ENCODE measurements at regions not wholly inside any gene's neighbourhood (a gene's known extent, or its start where the extent isn't known, plus 50 kb on each side); places are given as distances from the start of the nearest gene placed in this dataset.

DNA sequence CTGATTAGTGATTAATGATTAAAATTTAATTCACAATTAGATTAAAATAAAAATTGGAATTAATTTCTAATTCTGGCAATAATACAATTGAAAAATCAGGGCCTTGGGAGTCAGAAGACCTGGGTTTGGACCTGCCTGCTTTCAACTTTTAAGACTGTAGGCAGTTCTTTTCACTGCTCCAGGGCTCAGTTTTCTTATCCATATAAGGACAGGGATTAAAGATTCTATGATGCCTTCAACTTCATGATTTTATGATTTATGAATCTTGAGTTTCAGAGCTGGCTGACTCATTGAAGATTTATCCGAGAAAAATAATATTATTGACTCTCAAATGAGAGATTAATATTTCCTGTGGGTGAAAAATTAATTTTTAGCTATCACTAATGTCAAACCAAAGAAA lies 208.6 kb upstream of the ANKH start:
- DNase-seq, result no peak

DNA sequence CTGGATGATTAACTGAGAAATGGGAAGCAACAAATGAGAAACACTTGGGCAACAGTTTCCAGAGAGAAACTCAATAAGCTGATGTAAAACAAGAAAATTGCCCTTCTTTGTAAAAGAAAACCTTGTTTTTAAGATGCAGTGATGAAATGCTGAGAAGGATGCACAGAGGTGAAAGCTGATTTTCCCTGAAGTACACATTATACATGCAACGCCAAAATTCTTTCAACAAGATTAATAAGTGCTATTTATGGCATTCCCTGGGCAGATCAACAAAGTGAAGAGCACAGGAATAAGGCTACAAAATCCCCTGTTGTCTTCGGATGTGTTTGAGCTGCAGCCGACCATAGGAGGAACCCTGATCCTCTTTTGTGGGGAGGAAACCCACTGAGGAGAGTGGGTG lies 208.0 kb upstream of the ANKH start:
- DNase-seq, result no peak

DNA sequence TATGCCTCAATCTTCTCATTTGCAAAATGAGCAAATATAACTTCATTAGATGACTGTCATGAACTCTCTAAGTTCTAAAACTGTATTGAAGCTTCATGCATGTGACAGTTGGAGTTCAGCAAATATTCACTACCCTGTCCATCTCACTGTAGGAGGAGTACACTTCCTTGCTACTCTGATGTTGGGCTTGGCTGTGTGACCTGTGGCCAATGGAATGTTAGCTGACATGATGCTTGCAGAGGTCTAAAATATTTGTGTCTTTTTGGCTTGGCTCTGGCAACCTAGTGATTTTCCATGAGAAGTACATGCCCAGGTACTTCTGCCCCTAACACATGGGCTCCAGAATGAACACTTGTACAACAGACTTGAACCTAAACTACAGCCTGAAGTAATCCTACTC lies 203.1 kb upstream of the ANKH start:
- DNase-seq, result no peak

DNA sequence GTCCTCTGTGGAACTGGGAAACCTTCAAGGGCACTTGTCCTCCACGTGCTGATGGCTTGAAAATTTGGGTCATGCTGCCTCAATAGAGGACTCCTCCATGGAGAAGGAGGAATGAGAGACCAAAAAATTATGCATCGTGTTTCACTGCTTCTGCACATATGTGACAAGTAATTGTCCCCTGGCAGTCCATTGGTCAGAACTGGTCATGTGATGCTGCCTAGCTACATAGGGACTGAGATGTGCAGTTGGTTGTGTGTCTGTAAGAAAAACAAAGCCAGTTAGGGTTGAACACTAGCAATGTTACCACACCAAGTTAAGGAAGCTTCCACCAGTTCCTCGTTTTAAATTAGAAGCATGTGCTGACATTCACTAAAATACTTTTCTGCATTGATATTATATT lies 201.9 kb upstream of the ANKH start:
- no peak for DNase-seq

DNA sequence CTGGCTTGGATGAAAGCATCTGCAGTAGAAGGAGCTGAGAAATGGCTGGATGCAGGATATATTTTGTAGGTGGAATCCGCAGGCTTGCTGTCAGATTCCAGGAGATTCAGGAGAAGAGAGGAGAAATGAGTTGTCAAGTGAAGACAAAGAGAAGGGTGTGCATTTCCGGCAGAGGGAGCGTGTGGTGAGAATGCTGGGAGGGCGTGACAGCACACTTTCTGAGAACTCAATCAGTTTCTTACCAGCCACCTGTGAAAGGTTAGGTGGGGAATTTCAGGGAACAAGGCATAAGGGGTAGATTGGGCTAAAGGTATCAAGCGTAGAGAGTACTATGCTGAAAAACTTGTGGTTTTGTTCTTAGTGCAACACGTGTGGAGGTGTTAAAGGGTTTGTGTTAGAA lies 199.3 kb upstream of the ANKH start:
- no peak for DNase-seq

DNA sequence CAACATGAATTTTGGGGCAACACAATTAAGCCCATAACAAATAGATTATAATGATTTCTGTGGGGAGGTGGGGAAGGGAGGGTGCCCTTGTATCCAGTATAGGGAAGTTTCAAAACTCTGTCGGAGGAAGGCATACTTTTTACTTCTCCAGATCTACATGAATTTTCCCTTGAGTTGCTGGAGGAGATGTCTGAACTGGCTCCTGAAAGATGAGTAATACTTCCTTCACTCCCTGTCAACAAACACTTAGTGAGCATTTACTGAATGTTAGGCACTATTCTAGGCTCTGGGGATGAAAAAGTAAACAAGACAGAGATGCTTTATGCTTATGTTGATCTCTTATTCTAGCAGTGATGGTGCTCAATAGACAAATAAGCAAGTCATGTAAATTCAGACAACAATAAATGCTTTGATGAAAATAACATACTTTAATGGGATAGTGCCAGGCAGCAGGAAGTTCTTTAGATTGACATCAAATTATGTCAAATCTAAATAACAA lies 197.9 kb upstream of the ANKH start:
- no peak for DNase-seq

DNA sequence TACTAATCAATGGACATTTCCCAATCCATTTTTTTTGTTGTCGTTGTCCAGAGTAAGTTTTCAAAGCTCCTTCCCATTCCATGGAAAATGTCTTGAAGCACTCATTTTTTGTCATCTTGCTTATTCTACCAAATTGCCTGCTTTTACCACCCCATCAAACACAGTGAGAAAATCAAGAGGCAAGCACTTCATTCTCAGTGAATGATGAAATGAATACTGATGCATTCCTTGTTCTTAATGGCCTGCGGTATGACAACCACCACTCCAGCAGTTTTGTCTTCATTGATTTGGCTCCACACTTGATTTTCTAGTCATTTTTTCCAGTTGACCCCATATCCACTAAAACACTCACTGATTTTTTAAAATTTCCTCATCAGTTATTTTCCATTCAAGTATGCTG lies 193.5 kb upstream of the ANKH start:
- no peak for DNase-seq

DNA sequence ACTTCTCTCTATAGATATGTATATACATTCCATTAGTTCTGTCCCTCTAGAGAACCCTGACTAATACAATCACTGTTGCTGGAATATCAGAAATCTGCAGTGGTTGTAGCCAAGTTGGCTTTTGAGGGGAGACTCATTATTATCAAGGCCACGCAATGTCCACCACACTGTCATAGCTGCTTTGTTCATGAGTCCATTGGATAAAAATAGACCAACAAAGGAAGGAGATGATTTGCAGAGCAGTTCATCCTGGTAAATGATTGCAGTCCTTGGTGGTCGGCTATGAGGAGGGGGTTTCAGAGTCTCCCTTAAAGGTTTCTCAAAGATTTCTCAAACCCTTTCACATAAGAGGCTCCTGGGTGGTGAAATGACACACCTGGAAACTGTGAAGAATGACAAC lies 192.8 kb upstream of the ANKH start:
- DNase-seq, result no peak

DNA sequence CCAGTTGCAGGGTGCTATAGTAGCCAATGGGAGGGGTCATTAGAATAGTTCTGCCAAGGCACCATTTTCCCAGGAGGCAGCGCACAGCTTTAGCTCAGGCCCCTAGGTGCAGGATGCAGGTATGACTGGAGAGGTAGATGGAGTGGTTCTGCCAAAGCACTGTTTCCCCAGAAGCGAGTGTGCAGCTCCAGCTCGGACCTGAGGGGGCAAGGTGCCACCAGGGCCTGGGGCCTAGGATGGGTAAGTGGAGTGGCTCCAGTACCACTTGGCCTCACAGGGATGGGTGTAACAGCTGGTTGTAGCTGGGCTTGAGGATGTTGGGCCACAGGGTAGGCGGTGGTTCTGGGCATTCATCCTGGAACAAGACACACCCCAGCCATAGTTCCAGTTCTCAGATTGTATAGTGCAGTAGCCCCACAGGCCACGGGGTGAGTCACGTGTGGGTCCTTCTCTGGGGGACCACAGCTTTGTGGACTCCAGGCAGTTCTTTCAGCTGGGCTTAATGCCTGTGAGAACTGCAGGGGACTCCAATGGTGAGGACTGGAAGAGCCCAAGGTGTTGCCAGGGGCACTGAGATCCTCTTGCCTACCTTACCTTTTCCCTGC lies 185.5 kb upstream of the ANKH start:
- DNase-seq, result no peak

DNA sequence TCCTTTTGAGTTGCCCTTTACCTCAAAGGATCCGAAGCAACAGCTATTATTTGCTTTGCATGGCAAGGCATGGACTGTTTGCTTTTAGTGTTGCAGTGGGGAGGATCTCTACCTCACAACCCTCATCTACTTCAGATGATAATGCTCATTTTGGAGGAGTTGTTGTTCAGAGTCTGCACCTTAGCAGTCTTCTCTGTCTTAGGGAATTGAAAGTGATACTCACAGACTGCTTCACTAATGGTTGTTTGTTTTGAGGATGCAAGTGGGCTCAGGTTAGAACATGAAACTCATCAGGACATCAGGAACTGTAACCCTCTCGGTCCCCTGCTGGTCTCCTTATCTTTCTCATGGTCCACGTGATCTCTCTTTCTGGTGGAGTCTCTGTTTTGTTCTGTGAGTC lies 172.9 kb upstream of the ANKH start:
- DNase-seq, result no peak

DNA sequence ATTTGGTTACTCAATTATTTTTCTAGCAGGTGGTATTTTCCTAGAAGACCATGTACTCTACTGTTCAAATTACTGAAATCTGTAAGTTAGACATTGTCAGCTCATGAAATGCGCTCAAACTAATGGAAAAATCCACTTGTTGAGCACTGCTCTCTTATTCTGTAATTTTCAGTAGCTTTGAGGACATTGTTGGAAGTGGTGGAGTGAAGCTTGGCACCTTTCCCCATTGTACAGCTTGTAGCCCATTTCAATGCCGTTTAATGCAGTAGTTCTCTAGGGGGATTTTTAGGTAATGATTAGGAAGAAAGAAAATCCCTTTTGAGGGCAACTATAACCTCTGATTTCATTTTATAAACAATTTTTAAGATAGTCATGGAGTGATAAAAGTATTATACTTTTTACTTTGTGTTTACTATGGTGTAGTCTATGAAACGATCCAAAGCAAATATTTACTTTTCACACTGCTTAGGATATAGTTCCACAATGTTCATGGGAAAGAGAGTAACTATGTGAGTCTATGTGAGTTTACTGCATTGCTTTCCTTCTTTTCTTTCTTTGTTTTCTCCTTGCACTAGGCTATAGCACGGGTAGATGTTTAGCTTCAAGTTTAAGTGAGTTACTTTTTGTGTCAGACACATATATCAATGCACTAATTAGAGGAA lies 165.8 kb upstream of the ANKH start:
- DNase-seq, result no peak

DNA sequence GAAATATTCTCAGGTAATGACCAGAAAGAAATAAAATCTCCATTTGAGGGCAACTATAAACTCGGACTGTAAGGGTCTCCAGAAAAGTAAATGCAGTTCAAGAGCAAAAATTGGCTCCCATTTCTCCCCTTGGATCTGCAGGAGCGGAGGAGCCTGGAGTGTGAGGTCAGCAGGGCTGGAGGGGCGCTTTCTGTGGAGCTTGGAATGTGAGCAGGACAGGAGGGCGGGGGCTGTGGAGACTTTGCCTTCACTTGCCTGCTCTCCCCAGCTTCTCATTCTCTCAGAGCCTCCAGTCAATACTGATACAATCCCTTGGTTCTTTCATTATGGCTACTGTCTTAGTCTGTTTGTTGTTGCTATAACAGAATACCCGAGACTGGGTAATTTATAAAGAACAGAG lies 162.8 kb upstream of the ANKH start:
- DNase-seq, result no peak

DNA sequence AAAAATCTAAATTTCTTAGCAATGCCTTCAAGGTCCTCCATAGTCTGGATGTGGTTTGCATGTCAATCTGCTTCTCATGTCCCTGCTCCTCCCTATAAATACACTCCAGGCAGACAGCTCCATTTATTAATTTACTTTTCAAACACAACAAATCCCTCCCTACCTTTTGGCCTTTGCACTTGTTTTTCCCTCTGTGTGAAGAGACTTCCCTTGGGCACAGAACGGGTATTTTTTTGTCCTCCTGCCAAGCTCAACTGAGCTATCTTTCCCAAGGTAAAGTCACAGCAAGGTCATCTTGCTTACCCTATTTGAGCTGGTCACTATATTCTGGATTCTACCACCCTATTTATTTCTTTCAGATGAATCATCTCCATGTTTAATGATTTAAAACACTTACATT lies 159.6 kb upstream of the ANKH start:
- DNase-seq, result no peak

DNA sequence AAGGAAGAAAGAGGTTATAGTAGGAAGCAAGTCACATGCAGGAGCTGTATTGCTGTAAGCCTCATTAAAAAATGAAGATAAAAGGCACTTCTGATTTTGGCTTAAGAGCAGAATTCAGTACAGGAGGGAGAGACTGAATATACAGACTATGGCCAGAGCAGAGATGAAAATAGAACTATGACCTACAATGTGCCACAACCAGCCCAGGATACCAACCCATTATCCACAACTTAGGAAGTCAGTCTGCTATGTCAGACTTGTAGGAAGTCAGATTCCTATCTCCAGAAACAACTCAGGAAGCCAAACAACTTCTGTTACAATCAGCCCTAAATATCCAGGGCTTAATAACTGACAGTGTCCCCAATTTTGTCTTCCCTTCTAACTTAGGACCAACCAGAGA lies 156.2 kb upstream of the ANKH start:
- DNase-seq, result no peak

DNA sequence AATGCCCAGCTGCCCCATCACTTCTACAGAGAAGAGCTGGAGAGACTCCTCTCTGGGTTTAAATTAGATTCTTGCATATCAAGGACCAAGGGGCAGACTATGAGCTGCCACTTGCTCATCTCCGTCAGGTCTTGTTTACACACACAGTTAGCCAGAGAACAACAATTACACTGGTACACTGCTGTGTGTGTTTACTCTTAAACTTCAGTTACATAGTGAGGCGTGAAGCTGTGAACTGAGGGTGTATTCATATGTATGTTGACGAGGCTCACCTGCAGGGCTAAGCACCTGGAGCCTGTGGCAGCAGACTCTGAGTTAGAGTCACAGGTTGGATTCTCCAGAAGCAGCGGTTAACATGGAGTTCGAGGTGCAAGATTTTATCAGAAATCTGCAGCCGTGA lies 155.4 kb upstream of the ANKH start:
- DNase-seq, result no peak

DNA sequence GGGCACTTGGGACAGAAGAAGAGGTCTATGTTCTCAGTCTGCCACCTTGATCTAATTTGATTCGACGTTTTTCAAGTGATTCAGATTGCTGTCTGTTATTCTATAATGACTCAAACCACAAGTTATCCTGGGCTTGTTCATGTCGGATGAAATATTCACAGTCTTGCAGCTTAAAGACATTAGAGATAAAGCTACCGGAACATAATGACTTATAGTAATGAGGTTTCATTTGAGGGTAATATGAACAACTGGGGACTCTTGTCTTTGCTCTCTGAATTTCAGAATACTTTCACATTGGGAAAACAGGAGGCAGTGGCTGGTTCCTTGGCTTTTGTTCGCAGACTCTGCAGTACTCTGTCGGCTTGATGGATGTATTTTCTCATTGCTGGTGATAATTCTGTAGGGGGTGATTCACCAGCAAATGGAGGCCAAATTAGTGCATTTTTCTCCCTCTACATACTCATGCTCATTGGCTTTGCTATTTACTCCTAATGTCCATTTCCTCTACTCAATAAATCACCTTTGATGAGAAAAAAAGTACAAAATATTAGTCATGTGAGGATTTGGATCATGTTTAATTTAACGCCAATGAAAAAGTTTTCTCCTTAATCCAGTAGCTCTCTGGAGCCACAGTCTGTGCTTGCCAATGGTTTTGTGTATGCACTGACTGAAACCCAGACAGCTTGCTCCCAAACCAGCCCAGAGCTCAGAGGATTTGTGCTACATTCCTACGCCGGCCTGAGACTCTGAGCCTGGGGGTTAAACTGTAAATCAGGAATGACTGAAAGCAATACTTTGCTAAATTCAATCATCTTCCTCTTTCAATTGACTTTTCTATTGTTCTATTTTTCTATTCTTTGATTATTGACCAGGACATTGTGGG lies 154.7 kb upstream of the ANKH start:
- DNase-seq, result no peak

DNA sequence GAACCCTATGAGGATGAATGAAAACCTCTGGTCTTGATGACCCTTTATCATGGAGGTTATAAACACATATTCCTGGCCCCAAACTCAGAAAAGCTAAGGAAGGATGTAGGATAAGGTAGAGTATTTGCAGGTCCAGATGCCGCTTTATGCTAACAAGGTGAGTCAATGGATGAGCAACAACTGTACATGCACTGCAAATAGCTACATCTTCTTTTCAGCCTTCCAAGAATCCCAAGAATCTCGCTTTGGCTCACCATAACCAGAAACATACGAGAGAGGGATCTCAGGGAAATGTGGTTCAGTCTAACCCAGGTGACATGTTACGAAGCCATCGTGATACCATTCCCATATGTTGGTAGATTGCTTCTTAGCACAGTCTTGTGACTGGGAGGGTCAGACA lies 152.3 kb upstream of the ANKH start:
- DNase-seq, result no peak

DNA sequence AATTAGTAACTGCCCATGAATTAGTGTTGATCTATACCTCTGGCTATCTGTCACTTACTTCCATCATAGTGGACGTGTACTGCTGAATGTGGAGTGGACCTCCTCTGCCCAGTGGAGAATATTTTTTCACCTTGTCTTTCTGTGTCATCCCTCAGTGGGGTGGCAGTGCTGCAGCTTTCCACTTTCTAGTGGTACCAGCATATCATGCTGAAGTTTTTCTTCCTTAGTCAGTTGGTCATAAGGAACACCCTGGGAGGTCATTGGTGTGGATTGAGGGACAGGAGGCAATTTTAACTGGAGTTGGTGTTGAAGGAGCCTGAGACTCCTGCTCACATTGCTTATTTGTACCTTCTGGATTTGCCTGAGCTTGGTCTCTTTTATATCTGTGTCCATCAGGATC lies 151.7 kb upstream of the ANKH start:
- DNase-seq, result no peak

DNA sequence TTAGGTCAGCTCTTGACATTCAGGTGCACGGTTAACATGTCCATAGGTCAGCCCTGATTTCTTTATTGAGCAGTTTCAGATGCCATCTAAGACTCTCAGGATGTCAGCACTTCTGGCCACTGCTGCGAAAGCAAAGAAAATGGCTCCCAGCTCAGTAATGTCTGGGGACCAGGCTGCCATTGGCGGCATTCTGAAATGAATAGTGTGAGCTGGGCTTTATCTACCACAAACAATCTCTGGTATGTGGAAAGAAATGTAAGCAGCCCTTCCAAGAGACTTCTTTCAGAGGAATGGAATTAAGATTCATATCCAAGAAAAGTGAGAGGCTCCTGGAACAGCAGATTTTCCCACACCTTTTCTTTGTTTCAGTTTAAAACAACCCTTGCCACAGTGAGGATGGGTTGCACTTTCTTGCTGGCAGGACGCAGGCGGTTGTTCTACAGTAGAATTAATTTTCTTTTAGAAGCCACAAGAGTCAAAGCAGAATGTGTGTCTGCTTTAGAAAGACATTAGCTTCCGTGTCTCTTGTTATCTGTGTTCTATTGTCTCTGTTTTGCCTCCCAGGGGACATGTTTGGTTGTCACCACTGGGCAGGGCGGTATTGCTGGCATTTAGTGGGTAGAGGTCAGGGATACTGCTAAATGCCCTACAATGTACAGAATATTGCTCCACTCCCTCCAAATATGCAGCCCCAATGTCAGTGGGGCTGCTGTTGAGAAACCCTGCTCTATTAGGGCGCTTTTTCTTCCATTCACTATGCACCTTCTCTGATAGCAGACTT lies 149.9 kb upstream of the ANKH start:
- DNase-seq, result no peak

DNA sequence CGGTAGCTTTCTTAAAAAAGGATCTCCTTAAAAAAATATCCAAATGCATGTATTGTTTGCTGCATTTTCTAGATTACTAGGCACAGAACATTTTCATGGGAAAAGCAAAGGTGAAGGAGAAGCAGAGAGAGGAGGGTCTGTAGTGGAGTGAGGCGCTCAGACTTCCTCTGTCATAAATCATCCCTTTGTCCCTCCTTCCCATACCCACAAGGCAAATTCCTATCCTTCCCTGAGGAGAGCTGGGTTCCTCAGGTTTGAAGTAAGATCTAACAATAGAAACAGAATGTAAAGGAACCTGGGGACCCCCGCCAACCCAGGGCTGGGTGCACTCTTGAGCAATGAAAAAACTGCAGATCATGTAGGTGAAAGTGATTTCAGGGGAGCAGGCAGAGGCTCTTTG lies 149.2 kb upstream of the ANKH start:
- no peak for DNase-seq

DNA sequence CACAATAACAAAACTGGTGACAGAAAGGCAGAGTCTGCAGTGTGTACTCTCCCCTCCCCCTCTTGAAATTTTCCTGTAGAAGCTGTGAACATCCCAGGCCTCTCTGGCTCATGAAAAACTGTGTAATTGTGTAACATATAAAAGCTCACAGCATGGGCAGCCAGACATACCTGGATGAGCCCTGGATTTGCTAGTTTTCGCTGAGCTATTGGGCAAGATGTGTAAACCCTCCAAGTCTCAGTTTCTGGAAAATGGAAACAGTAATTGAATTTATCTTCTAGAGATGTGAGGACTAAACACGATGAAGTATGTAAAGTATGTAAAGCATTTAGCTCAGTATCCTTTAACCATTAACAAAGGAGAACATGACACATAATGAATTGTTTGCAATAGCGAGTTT lies 143.2 kb upstream of the ANKH start:
- DNase-seq, result no peak

DNA sequence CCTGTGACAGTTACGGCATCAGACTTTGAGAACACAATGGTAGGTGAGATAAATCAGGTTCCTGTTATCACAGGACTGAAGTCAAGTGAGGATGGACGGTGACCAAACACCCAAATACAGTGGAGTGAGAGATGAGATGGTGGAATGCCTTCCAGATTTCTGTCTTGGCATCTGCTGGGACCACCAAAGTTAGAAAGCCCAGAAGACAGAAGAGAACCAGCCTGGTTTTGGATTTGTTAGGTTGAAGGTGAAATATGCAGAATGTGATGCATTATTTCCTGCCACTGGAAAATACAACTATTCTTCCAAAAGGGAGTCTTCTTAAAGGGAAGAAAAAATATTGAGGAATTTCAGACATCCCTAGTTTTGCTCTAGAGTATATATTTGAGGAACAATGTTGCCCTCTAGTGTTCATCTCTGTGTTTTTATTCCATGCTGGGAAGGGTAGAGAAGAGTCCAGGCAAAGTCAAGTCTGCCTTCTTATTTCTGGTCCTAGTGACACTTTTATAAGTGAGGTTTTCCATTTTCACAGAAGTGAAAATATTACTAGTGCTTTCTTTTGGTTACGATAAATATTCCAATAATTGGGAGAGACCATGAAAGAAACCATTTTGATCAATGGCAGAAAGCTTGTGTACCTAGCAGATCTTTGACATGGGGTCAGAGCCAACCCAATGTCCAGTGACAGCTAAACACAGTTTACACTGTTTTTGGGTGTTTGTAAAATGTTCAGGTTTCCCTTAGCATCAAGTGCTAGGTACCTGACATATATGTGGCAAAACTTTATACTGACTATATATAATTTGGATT lies 142.3 kb upstream of the ANKH start:
- peak; percentile 61 for DNase-seq

Data from inflammatory macrophage treated with lipopolysaccharide for 4 hours (primary cell).